HEK293 (cell line): ENCODE measurements at regions not wholly inside any gene's neighbourhood (a gene's known extent, or its start where the extent isn't known, plus 50 kb on each side); places are given as distances from the start of the nearest gene placed in this dataset.

ENCODE experiments used
- CTCF ChIA-PET: fragments of 350-600 bp; formaldehyde crosslinking; extraction: SDS; loops from one replicate; lab custom pipeline; 2021; ENCODE audit warnings: antibody characterized with exemption; lab: Yijun Ruan, JAX
- POLR2A ChIA-PET: fragments of 300-600 bp; formaldehyde crosslinking; extraction: SDS; loops from one replicate; lab custom pipeline; 2020; ENCODE audit warnings: antibody characterized with exemption, inconsistent platforms; lab: Yijun Ruan, JAX
- H3K27ac ChIP-seq: fragments of 200-500 bp; sonication (Bioruptor generic); 2 replicates; pipeline ENCODE4 v1.5.1; 2014; ENCODE audit warnings: low read depth, low read length, control low read depth, inconsistent platforms; ENCODE audit errors: extremely low read depth
- H3K36me3 ChIP-seq, 2 experiments: fragments of 200-500 bp in 1 of 2; sonication (Bioruptor generic) in 1 of 2; 1 replicate in 1 of 2; 2 replicates in 1 of 2; pipeline ENCODE4 v1.5.1; 2014 to 2017; ENCODE audit warnings: inconsistent platforms in 2 of 2, low read length in 2 of 2; ENCODE audit not compliant: control insufficient read depth in 2 of 2, insufficient read depth in 1 of 2
- H3K4me1 ChIP-seq: fragments of 200-500 bp; sonication (Bioruptor generic); 2 replicates; pipeline ENCODE4 v1.5.1; 2014; ENCODE audit warnings: mild to moderate bottlenecking, low read length, inconsistent platforms; ENCODE audit not compliant: control insufficient read depth, insufficient read depth
- H3K4me3 ChIP-seq: 2 replicates; pipeline ENCODE4 v1.5.1; 2011; ENCODE audit warnings: low read depth, mild to moderate bottlenecking, control low read depth, low read length, moderate library complexity
- H3K9me3 ChIP-seq: fragments of 200-500 bp; sonication (Bioruptor generic); 2 replicates; pipeline ENCODE4 v1.5.1; 2014; ENCODE audit warnings: low read depth, low read length, inconsistent platforms; ENCODE audit not compliant: control insufficient read depth, insufficient read depth
- HOXD13 ChIP-seq: sonication (generic); formaldehyde crosslinking; IDR thresholded peaks from 2 replicates; pipeline ENCODE4 v1.8.0; 2022; ENCODE audit warnings: missing genetic modification reagents, borderline replicate concordance
- IKZF3 ChIP-seq: fragments of 450-650 bp; IDR thresholded peaks from 2 replicates; pipeline ENCODE4 v1.5.0; 2018; ENCODE audit warnings: missing biosample characterization, mild to moderate bottlenecking, missing genetic modification characterization, moderate library complexity
- KLF16 ChIP-seq: fragments of 450-650 bp; formaldehyde crosslinking; IDR thresholded peaks from 2 replicates; pipeline ENCODE4 v1.5.1; 2017; ENCODE audit warnings: missing biosample characterization, missing genetic modification characterization
- MYNN ChIP-seq: fragments of 450-650 bp; formaldehyde crosslinking; IDR thresholded peaks from 2 replicates; pipeline ENCODE4 v1.5.1; 2016; ENCODE audit warnings: missing biosample characterization, missing genetic modification characterization, borderline replicate concordance
- OSR2 ChIP-seq: fragments of 450-650 bp; formaldehyde crosslinking; IDR thresholded peaks from 2 replicates; pipeline ENCODE4 v1.5.1; 2016; ENCODE audit warnings: missing biosample characterization, missing genetic modification characterization
- RBAK ChIP-seq: fragments of 450-650 bp; formaldehyde crosslinking; IDR thresholded peaks from 2 replicates; pipeline ENCODE4 v1.5.1; 2016; ENCODE audit warnings: missing biosample characterization, missing genetic modification characterization
- SALL2 ChIP-seq: fragments of 450-650 bp; formaldehyde crosslinking; IDR thresholded peaks from 2 replicates; pipeline ENCODE4 v1.5.0; 2017; ENCODE audit warnings: missing biosample characterization, mild to moderate bottlenecking, missing genetic modification characterization, borderline replicate concordance
- SCRT2 ChIP-seq: fragments of 450-650 bp; formaldehyde crosslinking; IDR thresholded peaks from 2 replicates; pipeline ENCODE4 v1.5.1; 2016; ENCODE audit warnings: missing biosample characterization, missing genetic modification characterization
- SP2 ChIP-seq: fragments of 450-650 bp; formaldehyde crosslinking; IDR thresholded peaks from 2 replicates; pipeline ENCODE4 v1.5.1; 2016; ENCODE audit warnings: missing biosample characterization, missing genetic modification characterization
- YY1 ChIP-seq: fragments of 450-650 bp; formaldehyde crosslinking; IDR thresholded peaks from 2 replicates; pipeline ENCODE4 v1.5.1; 2018; ENCODE audit warnings: missing biosample characterization, missing genetic modification characterization
- ZBTB20 ChIP-seq: fragments of 450-650 bp; formaldehyde crosslinking; IDR thresholded peaks from 2 replicates; pipeline ENCODE4 v1.5.1; 2016; ENCODE audit warnings: missing biosample characterization, missing genetic modification characterization
- ZBTB48 ChIP-seq: fragments of 450-650 bp; formaldehyde crosslinking; IDR thresholded peaks from 2 replicates; pipeline ENCODE4 v1.5.1; 2016; ENCODE audit warnings: missing biosample characterization, missing genetic modification characterization
- ZIC2 ChIP-seq: fragments of 450-650 bp; formaldehyde crosslinking; IDR thresholded peaks from 2 replicates; pipeline ENCODE4 v1.5.1; 2016; ENCODE audit warnings: missing biosample characterization, missing genetic modification characterization
- ZNF10 ChIP-seq: fragments of 450-650 bp; formaldehyde crosslinking; IDR thresholded peaks from 2 replicates; pipeline ENCODE4 v1.5.1; 2017; ENCODE audit warnings: missing biosample characterization, missing genetic modification characterization
- ZNF266 ChIP-seq: fragments of 450-650 bp; formaldehyde crosslinking; IDR thresholded peaks from 2 replicates; pipeline ENCODE4 v1.5.1; 2016; ENCODE audit warnings: missing biosample characterization, missing genetic modification characterization, low read depth
- ZNF324 ChIP-seq: fragments of 450-650 bp; formaldehyde crosslinking; IDR thresholded peaks from 2 replicates; pipeline ENCODE4 v1.5.1; 2016; ENCODE audit warnings: missing biosample characterization, missing genetic modification characterization
- ZNF341 ChIP-seq: fragments of 450-650 bp; formaldehyde crosslinking; IDR thresholded peaks from 2 replicates; pipeline ENCODE4; 2016; ENCODE audit warnings: low read depth, missing biosample characterization, missing genetic modification characterization
- ZNF514 ChIP-seq: fragments of 450-650 bp; formaldehyde crosslinking; IDR thresholded peaks from 2 replicates; pipeline ENCODE4 v1.5.1; 2016; ENCODE audit warnings: missing biosample characterization, missing genetic modification characterization
- ZNF521 ChIP-seq: fragments of 450-650 bp; formaldehyde crosslinking; IDR thresholded peaks from 2 replicates; pipeline ENCODE4 v1.5.1; 2017; ENCODE audit warnings: missing biosample characterization, mild to moderate bottlenecking, missing genetic modification characterization
- ZNF555 ChIP-seq: fragments of 450-650 bp; formaldehyde crosslinking; conservative IDR thresholded peaks from 2 replicates; pipeline ENCODE4 v1.5.1; 2017; ENCODE audit warnings: missing biosample characterization, mild to moderate bottlenecking, missing genetic modification characterization, inconsistent platforms
- ZNF585B ChIP-seq: fragments of 450-650 bp; formaldehyde crosslinking; IDR thresholded peaks from 2 replicates; pipeline ENCODE4 v1.5.1; 2016; ENCODE audit warnings: missing biosample characterization, missing genetic modification characterization
- ZNF776 ChIP-seq: fragments of 450-650 bp; formaldehyde crosslinking; IDR thresholded peaks from 2 replicates; pipeline ENCODE4 v1.5.0; 2017; ENCODE audit warnings: missing biosample characterization, missing genetic modification characterization, borderline replicate concordance
- ZNF792 ChIP-seq: fragments of 450-650 bp; formaldehyde crosslinking; IDR thresholded peaks from 2 replicates; pipeline ENCODE4 v1.5.1; 2016; ENCODE audit warnings: missing biosample characterization, missing genetic modification characterization
- ZNF837 ChIP-seq: fragments of 450-650 bp; formaldehyde crosslinking; IDR thresholded peaks from 2 replicates; pipeline ENCODE4 v1.5.1; 2016; ENCODE audit warnings: missing biosample characterization, missing genetic modification characterization
- ZSCAN30 ChIP-seq: fragments of 450-650 bp; IDR thresholded peaks from 2 replicates; pipeline ENCODE4 v1.5.1; 2018; ENCODE audit warnings: missing biosample characterization, mild to moderate bottlenecking, missing genetic modification characterization, moderate library complexity
- TF ChIP-seq, protein P1 (sequence below): fragments of 450-650 bp; formaldehyde crosslinking; IDR thresholded peaks from 2 replicates; pipeline ENCODE4 v1.5.1; 2017; ENCODE audit warnings: missing biosample characterization, mild to moderate bottlenecking, missing genetic modification characterization, moderate library complexity
- TF ChIP-seq, protein P2 (sequence below): fragments of 450-650 bp; formaldehyde crosslinking; IDR thresholded peaks from 2 replicates; pipeline ENCODE4 v1.5.1; 2017; ENCODE audit warnings: missing biosample characterization, missing genetic modification characterization
- TF ChIP-seq, protein P3 (sequence below): fragments of 450-650 bp; formaldehyde crosslinking; IDR thresholded peaks from 2 replicates; pipeline ENCODE4 v1.5.1; 2017; ENCODE audit warnings: missing biosample characterization, missing genetic modification characterization
- TF ChIP-seq, protein P4 (sequence below): fragments of 450-650 bp; formaldehyde crosslinking; IDR thresholded peaks from 2 replicates; pipeline ENCODE4 v1.5.1; 2016; ENCODE audit warnings: missing biosample characterization, missing genetic modification characterization

DNA sequence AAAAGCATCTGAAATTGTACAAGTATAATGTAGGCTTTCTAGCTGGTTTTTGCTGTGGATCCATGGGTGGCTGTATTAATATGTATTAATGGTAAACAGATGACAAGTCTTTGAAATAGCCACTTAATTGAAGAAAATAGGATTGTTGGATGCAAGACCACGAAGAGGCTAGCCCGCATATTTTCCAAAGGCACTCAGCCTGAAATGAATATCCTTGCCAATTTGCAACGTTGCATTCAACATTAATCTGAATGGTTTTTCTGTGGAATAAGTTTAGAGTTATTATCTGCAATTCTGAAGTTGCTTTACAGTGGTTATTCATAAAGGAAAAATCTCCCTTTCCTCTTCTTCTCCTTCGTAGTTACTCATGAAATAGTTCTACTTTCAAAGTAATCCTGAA is 86.2 kb upstream of the SPATS2L start:
- CTCF ChIA-PET: no interaction called here
- POLR2A ChIA-PET: interaction anchor here (0.6 kb wide), 1 partner anchor 486 kb away, joined by 6 read pairs; no protein-coding TSS in a partner anchor

DNA sequence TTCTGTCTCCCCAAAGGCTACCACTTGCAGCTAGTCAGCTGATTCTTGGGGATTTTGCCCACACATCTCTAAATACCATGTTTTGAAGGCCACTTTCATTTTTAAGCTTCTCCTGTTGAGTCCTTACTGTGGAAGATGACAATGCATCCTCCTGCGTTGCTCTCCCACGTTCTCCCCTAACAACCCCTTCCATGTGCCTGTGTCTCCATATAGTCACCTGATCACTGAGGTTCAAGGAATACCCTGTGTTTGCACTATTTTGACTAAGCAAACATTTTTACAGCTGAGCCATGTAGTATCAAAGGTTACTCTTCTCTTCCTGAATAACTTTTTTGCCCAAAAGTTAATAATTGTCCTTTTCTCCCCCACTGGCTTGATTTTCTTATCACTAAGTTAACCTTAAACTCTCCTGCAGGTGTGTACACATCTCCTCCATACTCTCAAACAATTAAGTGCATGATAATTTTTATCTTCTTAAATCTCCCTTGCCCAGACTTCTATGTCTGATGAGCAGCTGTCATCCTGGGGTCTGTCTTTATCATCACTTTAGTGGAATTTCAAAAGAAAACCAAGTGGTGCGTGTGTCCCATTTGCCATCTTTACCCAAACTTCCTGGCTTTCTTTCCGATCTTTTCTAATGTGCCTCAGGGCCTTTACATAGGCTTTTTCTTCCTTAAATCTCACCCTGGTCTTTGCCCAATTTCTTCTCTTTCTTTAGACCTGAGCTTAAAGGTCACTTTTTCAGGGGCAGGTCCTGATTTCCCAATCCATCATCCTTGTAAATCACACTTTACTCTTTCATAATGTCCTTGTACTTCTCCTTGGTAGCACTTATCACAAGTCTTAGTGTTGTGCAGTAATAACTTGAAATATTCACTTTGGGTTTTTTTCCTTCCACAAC is 85.2 kb upstream of the SPATS2L start:
- CTCF ChIA-PET: no interaction called here
- H3K4me3 ChIP-seq: no peak overlapping the region
- POLR2A ChIA-PET: no interaction called here
- TF ChIP-seq ZNF521 (no peak), SP2 (no peak), SALL2 (tag by site-specific recombination) (no peak), MYNN (tag by site-specific recombination) (no peak), YY1 (tag by site-specific recombination) (no peak), ZBTB48 (no peak), ZNF341 (tag by site-specific recombination) (no peak), ZNF585B (tag by site-specific recombination) (no peak), ZIC2 (tag by site-specific recombination) (no peak)
- TF ChIP-seq, protein P1, sequence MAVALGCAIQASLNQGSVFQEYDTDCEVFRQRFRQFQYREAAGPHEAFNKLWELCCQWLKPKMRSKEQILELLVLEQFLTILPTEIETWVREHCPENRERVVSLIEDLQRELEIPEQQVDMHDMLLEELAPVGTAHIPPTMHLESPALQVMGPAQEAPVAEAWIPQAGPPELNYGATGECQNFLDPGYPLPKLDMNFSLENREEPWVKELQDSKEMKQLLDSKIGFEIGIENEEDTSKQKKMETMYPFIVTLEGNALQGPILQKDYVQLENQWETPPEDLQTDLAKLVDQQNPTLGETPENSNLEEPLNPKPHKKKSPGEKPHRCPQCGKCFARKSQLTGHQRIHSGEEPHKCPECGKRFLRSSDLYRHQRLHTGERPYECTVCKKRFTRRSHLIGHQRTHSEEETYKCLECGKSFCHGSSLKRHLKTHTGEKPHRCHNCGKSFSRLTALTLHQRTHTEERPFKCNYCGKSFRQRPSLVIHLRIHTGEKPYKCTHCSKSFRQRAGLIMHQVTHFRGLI (tag by site-specific recombination): no peak

More for the DNA sequence above, 86.2 kb upstream of the SPATS2L start:
- TF ChIP-seq ZNF555 (tag by site-specific recombination): no peak
- TF ChIP-seq ZNF266 (tag by site-specific recombination): no peak
- no peak for TF ChIP-seq ZNF10 (tag by site-specific recombination)
- TF ChIP-seq SCRT2 (tag by site-specific recombination): no peak
- TF ChIP-seq HOXD13 (CRISPR knock-in tag): no peak
- no peak for TF ChIP-seq ZNF792 (tag by site-specific recombination)
- TF ChIP-seq ZNF514 (tag by site-specific recombination): no peak
- no peak for TF ChIP-seq ZNF776 (tag by site-specific recombination)
- TF ChIP-seq, protein P2, sequence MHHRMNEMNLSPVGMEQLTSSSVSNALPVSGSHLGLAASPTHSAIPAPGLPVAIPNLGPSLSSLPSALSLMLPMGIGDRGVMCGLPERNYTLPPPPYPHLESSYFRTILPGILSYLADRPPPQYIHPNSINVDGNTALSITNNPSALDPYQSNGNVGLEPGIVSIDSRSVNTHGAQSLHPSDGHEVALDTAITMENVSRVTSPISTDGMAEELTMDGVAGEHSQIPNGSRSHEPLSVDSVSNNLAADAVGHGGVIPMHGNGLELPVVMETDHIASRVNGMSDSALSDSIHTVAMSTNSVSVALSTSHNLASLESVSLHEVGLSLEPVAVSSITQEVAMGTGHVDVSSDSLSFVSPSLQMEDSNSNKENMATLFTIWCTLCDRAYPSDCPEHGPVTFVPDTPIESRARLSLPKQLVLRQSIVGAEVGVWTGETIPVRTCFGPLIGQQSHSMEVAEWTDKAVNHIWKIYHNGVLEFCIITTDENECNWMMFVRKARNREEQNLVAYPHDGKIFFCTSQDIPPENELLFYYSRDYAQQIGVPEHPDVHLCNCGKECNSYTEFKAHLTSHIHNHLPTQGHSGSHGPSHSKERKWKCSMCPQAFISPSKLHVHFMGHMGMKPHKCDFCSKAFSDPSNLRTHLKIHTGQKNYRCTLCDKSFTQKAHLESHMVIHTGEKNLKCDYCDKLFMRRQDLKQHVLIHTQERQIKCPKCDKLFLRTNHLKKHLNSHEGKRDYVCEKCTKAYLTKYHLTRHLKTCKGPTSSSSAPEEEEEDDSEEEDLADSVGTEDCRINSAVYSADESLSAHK (tag by site-specific recombination): no peak
- TF ChIP-seq, protein P3, sequence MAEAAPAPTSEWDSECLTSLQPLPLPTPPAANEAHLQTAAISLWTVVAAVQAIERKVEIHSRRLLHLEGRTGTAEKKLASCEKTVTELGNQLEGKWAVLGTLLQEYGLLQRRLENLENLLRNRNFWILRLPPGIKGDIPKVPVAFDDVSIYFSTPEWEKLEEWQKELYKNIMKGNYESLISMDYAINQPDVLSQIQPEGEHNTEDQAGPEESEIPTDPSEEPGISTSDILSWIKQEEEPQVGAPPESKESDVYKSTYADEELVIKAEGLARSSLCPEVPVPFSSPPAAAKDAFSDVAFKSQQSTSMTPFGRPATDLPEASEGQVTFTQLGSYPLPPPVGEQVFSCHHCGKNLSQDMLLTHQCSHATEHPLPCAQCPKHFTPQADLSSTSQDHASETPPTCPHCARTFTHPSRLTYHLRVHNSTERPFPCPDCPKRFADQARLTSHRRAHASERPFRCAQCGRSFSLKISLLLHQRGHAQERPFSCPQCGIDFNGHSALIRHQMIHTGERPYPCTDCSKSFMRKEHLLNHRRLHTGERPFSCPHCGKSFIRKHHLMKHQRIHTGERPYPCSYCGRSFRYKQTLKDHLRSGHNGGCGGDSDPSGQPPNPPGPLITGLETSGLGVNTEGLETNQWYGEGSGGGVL: no peak
- no peak for TF ChIP-seq ZNF837 (tag by site-specific recombination)
- no peak for TF ChIP-seq ZNF324 (tag by site-specific recombination)
- no peak for TF ChIP-seq OSR2 (tag by site-specific recombination)
- TF ChIP-seq ZSCAN30 (tag by site-specific recombination): no peak
- no peak for TF ChIP-seq SALL2 (tag by site-specific recombination)
- TF ChIP-seq, protein P4, sequence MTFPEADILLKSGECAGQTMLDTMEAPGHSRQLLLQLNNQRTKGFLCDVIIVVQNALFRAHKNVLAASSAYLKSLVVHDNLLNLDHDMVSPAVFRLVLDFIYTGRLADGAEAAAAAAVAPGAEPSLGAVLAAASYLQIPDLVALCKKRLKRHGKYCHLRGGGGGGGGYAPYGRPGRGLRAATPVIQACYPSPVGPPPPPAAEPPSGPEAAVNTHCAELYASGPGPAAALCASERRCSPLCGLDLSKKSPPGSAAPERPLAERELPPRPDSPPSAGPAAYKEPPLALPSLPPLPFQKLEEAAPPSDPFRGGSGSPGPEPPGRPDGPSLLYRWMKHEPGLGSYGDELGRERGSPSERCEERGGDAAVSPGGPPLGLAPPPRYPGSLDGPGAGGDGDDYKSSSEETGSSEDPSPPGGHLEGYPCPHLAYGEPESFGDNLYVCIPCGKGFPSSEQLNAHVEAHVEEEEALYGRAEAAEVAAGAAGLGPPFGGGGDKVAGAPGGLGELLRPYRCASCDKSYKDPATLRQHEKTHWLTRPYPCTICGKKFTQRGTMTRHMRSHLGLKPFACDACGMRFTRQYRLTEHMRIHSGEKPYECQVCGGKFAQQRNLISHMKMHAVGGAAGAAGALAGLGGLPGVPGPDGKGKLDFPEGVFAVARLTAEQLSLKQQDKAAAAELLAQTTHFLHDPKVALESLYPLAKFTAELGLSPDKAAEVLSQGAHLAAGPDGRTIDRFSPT: no peak
- no peak for TF ChIP-seq ZBTB20 (tag by site-specific recombination)
- no peak for TF ChIP-seq KLF16
- TF ChIP-seq RBAK (tag by site-specific recombination): no peak
- no peak for TF ChIP-seq IKZF3 (tag by site-specific recombination)
- Histone ChIP-seq H3K9me3 (no peaks in the 10 kb centered on the region), H3K4me1 (no peaks in the 10 kb centered on the region), H3K27ac (no peak overlapping the region), H3K4me3 (no peak overlapping the region), H3K36me3 (no peaks in the 10 kb centered on the region)

More for the DNA sequence above, 85.2 kb upstream of the SPATS2L start:
- Histone ChIP-seq H3K36me3 (no peaks in the 10 kb centered on the region), H3K4me1 (no peaks in the 10 kb centered on the region), H3K9me3 (no peaks in the 10 kb centered on the region), H3K27ac (no peak overlapping the region)
